EL (cell line): ENCODE measurements at regions not wholly inside any gene's neighbourhood (a gene's known extent, or its start where the extent isn't known, plus 50 kb on each side); places are given as distances from the start of the nearest gene placed in this dataset.
A peak's percentile ranks its signal among the peaks of the same experiment; 100 is the strongest.

Experiments used
- DNase-seq: peaks from one replicate; pipeline ENCODE4 v3.0.0-alpha.2; 2016

DNA sequence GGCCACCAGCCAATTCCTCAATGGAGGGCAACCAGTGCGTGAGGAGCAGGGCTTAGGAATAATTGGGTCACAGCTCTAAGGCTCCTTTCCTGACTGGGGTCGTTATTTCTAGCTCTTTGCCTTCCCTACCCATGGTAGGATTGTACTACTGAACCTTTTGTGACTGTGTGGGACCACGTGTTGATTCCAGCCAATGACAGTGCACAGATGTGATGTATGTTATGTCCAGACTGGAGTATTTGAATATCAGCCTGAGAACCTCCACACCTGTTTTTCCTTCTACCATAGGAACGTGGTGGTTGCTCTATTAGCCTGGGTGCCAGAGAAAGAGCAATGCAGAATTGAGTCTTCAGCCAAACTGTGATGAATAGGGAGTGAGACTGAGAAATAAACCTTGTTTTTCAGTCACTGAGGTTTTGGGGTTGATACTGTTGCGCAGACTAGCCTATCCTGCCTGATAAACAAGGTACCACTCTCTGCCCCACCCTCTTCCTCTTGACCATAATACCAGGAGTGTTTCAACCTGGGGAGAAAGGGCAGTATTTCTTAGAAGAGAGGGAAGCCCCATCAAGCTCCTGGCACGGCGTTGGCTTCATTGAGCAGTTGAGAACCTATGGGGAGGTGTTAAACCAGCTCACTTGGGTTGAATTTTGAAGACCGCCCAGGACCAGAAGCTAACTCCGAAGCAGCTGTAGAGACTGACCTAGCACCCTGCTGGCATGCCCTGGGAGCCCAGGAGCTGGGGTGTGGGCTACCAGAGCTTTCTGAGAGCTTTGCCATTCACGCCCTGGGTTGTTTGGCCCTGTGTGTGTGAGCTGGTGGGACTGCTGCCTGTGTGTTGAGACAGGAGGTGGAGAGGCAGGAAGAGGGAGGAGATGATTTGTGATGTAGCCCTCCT, 105.5 kb upstream of the BACH2 start:
- peak; percentile 23 for DNase-seq

GRCh38 chr6:90399970-90400369, 103.3 kb upstream of the BACH2 start:
- no peak for DNase-seq

- DNase-seq: peak; percentile 32
These were observed 101.5 kb upstream of the BACH2 start for GRCh38 chr6:90397929-90398674.

DNA sequence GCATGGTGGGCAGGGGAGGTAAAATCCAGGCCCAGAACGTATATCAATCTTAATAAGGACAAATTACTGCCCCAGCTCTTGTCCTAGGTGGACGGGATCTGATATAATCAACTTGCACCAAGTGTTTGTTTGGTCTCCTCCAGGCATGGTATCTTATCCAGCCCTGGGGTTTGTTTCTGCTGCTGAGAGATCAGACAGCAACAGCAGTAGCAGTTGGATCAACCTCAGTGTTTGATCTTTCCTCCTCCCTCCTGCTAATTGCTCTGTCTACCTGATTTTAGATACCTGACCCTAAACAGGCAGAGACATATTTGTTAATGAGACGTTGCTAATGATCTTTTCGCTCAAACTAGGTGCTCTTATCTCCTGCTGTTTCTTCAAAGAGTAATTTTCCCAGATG, 100.4 kb upstream of the BACH2 start:
- DNase-seq: no peak

DNA sequence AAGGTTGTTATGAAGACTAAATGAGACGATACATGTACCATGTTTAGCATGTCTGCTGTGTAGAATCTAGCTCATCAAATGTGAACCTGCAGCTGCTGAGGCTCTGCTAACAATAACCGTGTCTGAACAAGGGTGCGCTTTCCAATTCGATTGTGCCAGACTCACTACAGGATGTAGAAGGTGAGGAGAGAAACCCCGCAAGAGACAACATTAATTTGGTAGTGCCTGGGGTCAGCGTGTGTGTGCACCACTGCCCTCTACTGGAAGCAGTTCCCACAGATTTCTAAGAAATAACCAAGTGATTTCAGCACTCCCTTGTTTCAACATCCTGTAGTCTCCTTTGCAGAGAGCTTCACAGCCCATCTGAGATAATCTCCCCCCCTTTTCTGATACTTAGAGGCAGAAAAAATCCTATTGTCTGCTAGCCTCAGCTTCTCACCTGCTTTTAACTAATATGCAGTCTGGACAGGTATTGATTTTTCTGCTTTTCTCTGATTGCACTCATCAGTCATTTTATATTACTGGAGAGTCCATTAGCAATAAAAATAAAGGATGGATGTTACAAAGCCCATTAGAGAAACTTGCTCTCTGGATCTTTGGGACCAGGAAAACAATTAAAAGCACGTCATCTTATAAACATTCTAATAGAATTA, 96.7 kb upstream of the BACH2 start:
- DNase-seq: peak; percentile 56

DNA sequence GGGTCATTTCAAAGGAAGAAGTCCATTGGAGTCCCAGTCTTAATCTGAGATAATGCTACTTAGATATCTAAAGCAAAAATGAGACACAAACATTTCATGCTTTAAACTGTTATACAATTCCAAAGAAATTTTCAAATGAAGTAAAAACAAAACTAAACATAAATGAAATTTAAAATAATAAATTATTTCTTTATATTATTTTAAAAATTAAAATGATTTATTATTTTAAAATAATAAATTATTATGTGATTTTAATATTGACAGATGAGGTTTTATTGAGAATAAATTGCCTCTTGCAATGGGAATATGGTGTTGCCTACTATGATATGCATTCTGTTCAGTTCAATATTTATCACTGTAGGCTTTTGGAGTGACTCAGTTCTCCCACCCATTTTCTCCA, 93.7 kb upstream of the BACH2 start:
- no peak for DNase-seq

GRCh38 chr6:90388395-90388794, 91.8 kb upstream of the BACH2 start:
- DNase-seq: no peak

DNA sequence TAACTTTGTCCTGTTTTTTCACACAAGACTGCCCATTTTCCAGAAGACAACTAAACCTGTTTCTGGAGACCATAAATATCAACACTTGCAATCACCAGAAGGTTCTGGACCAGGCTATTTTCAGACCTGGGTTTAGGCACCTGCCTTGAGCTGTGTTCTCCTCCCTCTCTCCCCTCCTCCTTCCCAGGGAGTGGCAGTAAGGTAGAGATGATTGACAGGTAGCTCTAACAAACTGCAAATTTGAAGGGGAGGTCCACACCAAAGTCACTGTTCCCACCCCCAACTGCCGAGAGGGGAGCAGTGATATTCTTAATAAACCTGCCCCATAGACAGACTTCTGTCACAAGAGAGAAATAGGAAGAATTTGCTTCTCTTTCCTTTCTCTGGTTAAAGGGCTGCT, 91.2 kb upstream of the BACH2 start:
- DNase-seq: no peak

GRCh38 chr6:90387383-90387775, 90.7 kb upstream of the BACH2 start:
- DNase-seq: peak; percentile 31

GRCh38 chr6:90386399-90387382, 90.0 kb upstream of the BACH2 start:
- no peak for DNase-seq

DNA sequence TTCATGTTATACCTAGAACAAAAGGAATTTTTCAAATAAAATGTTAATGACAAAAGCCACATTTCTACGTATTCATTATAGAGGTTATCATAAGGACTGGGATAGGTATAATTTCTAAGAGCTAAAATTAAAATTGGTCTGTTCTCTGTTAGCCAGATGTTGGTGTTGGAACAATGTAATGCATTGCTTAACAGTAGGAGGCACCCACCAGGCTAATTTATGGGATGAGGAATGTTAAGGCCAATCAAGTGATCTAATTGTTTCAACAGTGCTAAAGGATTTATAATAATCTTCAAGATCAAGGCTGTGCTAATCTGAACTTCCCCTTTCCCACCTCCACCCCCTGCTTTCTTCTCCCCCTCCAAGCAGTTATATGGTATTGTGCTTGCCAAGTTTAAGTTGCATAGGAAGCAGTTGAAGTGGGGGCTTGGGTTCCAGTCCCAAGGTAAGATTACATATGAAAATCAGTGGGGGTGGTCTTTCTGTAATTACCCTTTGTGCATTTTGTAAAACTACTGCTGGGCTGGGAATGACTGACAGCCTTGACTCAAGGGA, 89.2 kb upstream of the BACH2 start:
- no peak for DNase-seq

DNA sequence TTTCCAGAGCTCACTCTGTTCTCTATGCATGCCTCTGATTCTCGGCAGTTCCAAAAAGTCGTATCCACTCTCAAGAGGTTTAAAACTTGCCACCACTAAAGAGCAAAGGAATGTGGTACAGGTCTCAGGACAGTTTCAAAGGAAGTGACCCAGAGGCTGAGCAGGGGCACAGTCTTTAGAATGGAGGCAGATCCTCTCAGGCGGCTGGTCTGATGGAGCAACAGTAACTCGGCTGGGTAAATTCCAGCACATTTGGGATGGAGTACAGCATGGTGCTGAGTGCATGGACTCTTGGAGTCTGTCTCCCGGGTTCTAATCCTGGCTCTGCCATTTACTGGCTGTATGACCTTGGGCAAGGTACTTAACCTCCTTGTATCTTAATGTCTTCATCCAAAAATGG, 88.1 kb upstream of the BACH2 start:
- DNase-seq: no peak

GRCh38 chr6:90383196-90383822, 86.7 kb upstream of the BACH2 start:
- DNase-seq: no peak

DNA sequence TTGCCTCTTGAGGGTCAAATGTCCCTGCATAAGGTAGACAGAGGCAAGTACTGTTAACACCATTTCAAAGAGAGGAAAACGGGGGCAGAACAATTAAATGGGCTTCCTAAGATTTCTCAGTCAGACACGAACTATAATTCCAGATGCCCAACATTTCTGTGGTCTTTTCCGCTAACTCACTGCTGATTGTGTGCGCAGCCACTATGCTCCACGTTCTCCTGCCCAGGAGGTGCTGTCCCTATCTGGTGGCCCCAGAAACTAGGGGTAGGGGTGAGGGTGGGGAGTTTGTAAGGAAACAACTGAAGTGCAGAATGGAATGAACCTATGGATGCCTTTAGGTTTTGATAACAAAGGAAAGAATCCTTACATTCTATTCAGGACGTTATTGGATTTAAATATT, 86.1 kb upstream of the BACH2 start:
- DNase-seq: no peak

- DNase-seq: peak; percentile 85
These were observed 79.2 kb upstream of the BACH2 start for GRCh38 chr6:90375681-90376439.

DNA sequence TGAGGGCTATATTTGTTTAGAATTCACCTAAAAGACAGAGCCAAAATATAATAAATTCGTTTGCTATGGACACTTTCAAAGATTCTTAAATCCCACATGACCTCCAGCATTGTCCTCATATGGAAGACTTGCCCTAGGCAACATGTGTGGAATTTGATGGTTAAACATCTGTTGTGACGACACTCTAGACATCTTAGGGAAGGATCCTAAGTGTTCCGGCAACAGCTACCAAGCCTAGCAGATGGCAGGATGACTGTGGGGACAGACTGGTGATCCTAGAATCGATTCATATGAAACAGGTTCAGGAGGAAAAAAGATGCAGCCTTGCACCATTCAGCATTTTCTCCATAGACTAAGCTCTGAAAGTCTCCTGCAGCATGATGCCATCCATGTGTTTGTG, 77.6 kb upstream of the BACH2 start:
- peak; percentile 39 for DNase-seq

DNA sequence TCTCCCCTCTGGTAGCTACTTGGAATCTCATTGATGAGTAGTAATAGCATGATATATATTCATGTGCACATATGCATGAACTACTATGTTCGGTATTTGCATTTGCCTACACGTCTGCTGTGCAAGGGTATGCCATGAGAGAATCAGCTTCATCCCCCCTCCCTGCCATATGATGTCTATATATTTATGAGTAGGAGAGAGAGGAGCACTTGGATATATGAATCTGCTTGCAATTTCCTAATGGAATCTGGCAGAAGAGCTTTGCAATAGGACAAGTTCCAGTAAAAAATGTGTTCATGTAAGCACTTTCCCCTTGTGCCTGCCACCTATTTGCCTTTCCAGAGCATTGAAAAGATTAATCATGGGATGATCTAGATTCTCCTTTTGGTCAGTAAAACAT, 76.2 kb upstream of the BACH2 start:
- no peak for DNase-seq

DNA sequence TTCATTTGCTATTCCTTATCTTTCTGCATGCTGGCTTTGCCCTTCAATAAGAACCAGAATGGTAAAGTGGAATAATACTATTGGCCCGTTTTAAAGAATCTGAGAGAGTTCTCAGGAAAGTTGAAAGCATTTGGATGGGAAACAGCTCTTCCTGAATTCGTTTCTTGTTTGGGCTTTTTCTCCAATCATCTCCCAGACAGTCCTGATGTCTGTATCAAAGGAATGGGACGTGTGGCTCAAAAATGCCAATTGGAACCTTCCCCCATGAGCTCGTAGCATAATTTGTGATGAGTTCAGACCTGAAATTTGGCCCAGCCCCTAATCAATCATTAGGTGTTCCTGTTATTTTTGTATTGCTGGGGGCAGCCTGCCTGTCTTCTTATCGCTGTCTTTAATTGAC, 75.8 kb upstream of the BACH2 start:
- DNase-seq: no peak

- peak; percentile 17 for DNase-seq
These were observed 73.9 kb upstream of the BACH2 start for GRCh38 chr6:90370493-90370959.

DNA sequence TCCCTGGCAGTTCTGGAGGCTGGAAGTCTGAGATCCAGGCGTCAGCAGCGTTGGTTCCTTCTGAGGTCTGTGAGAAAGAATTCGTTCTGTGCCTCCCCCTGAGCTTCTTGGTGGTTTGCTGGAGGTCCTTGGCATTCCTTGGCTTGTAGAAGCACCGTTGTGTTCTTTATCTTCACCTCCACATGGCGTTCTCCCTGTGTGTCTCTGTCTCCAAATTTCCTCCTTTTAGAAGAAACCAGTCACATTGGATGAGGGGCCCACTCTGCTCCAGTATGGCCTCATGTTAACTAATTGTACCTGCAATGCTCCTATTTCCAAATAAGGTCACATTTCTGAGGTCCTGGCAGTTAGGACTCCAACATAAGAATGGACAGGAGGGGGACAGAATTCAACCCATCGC, 73.0 kb upstream of the BACH2 start:
- no peak for DNase-seq

GRCh38 chr6:90369024-90369519, 72.4 kb upstream of the BACH2 start:
- peak; percentile 100 for DNase-seq
